AG04450 (cell line): ENCODE measurements at regions not wholly inside any gene's neighbourhood (a gene's known extent, or its start where the extent isn't known, plus 50 kb on each side); places are given as distances from the start of the nearest gene placed in this dataset.

Experiments used
- CTCF ChIA-PET: fragments of 300-600, 350-600 bp; formaldehyde crosslinking; extraction: SDS; loops from one replicate; lab custom pipeline; 2022; ENCODE audit warnings: antibody characterized with exemption, inconsistent platforms; lab: Charles Lee
- POLR2A ChIA-PET: fragments of 350-600 bp; formaldehyde crosslinking; extraction: SDS; loops from one replicate; lab custom pipeline; 2021; ENCODE audit warnings: antibody characterized with exemption, inconsistent platforms; lab: Yijun Ruan, JAX
- DNase-seq: peaks from one replicate; pipeline ENCODE4 v3.0.0-alpha.2; 2011; ENCODE audit warnings: low read depth, low spot score
- H3K27ac ChIP-seq: one replicate; pipeline ENCODE4 v1.5.1; 2012; ENCODE audit warnings: low read depth, low read length, control low read depth
- H3K27me3 ChIP-seq: one replicate; pipeline ENCODE4 v1.6.0; 2012; ENCODE audit warnings: low read length; ENCODE audit not compliant: control insufficient read depth, insufficient read depth
- H3K4me3 ChIP-seq: 2 replicates; pipeline ENCODE4 v1.5.1; 2011; ENCODE audit warnings: mild to moderate bottlenecking, low read depth, low read length, control low read depth
- H3K9me3 ChIP-seq: 2 replicates; pipeline ENCODE4 v1.5.1; 2012; ENCODE audit warnings: low read length; ENCODE audit not compliant: control insufficient read depth, insufficient read depth
- CTCF ChIP-seq: IDR thresholded peaks from 2 replicates; pipeline ENCODE4 v1.5.1; 2011; ENCODE audit warnings: low read depth, low read length, control low read depth, inconsistent platforms

- Histone ChIP-seq H3K27ac (no peak overlapping the region), H3K9me3 (no peaks in the 10 kb centered on the region), H3K4me3 (no peak overlapping the region), H3K27me3 (no peaks in the 10 kb centered on the region)
- ChIA-PET POLR2A (no interaction called here), CTCF (no interaction called here)
- no peak for DNase-seq
- no peak for TF ChIP-seq CTCF
Observed at GRCh38 chr14:66295386-66295785, 190.8 kb upstream of the CCDC196 start.

- Histone ChIP-seq H3K27ac (no peak overlapping the region), H3K27me3 (no peaks in the 10 kb centered on the region), H3K4me3 (no peak overlapping the region), H3K9me3 (peaks cover 8% of the 10 kb centered on the region; the same call in 1 of the 2 replicates)
- POLR2A ChIA-PET = no interaction called here
- no peak for DNase-seq
- TF ChIP-seq CTCF = no peak
- CTCF ChIA-PET = no interaction called here
Observed at GRCh38 chr14:66300886-66301285, 185.3 kb upstream of the CCDC196 start.

- H3K27ac ChIP-seq = no peak overlapping the region
- H3K27me3 ChIP-seq = no peaks in the 10 kb centered on the region
- ChIA-PET CTCF (no interaction called here), POLR2A (no interaction called here)
- TF ChIP-seq CTCF = no peak
- no peak overlapping the region for H3K4me3 ChIP-seq
- no peak for DNase-seq
- peaks cover 11% of the 10 kb centered on the region for H3K9me3 ChIP-seq
Observed at GRCh38 chr14:66306101-66306500, 180.1 kb upstream of the CCDC196 start.

- no peak overlapping the region for H3K4me3 ChIP-seq
- TF ChIP-seq CTCF = no peak
- ChIA-PET CTCF (no interaction called here), POLR2A (no interaction called here)
- DNase-seq = no peak
- no peaks in the 10 kb centered on the region for H3K27me3 ChIP-seq
- peaks cover 6% of the 10 kb centered on the region for H3K9me3 ChIP-seq
- H3K27ac ChIP-seq = no peak overlapping the region
Observed at GRCh38 chr14:66311058-66311457, 175.1 kb upstream of the CCDC196 start.

- no peak for TF ChIP-seq CTCF
- Histone ChIP-seq H3K27ac (no peak overlapping the region), H3K9me3 (peaks cover 6% of the 10 kb centered on the region), H3K4me3 (no peak overlapping the region), H3K27me3 (no peaks in the 10 kb centered on the region)
- CTCF ChIA-PET = no interaction called here
- POLR2A ChIA-PET = no interaction called here
- no peak for DNase-seq
Observed at GRCh38 chr14:66311990-66312389, 174.2 kb upstream of the CCDC196 start.
